ENCODE measurements at regions not wholly inside any gene's neighbourhood (a gene's known extent, or its start where the extent isn't known, plus 50 kb on each side); places are given as distances from the start of the nearest gene placed in this dataset.

- H3K36me3 ChIP-seq = no peaks in the 10 kb centered on the region
- no peaks in the 10 kb centered on the region for H3K27me3 ChIP-seq
- no peak overlapping the region for H3K4me3 ChIP-seq
- TF ChIP-seq, protein P1, sequence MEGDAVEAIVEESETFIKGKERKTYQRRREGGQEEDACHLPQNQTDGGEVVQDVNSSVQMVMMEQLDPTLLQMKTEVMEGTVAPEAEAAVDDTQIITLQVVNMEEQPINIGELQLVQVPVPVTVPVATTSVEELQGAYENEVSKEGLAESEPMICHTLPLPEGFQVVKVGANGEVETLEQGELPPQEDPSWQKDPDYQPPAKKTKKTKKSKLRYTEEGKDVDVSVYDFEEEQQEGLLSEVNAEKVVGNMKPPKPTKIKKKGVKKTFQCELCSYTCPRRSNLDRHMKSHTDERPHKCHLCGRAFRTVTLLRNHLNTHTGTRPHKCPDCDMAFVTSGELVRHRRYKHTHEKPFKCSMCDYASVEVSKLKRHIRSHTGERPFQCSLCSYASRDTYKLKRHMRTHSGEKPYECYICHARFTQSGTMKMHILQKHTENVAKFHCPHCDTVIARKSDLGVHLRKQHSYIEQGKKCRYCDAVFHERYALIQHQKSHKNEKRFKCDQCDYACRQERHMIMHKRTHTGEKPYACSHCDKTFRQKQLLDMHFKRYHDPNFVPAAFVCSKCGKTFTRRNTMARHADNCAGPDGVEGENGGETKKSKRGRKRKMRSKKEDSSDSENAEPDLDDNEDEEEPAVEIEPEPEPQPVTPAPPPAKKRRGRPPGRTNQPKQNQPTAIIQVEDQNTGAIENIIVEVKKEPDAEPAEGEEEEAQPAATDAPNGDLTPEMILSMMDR (IDR thresholded peaks at IDR 0.05; ENCODE audit: low read depth, low read length) = no peak
- H3K27ac ChIP-seq = no peak overlapping the region
- H3K4me1 ChIP-seq (ENCODE audit: low read depth) = no peaks in the 10 kb centered on the region
- DNase-seq (ENCODE audit: low read depth in 1 of 2, low spot score in 1 of 2) = no peak
- no peaks in the 10 kb centered on the region for H3K9me3 ChIP-seq (ENCODE audit: low read depth)
These were observed 506.0 kb upstream of the CDH6 start for GRCh38 chr5:30687461-30687860.

DNA sequence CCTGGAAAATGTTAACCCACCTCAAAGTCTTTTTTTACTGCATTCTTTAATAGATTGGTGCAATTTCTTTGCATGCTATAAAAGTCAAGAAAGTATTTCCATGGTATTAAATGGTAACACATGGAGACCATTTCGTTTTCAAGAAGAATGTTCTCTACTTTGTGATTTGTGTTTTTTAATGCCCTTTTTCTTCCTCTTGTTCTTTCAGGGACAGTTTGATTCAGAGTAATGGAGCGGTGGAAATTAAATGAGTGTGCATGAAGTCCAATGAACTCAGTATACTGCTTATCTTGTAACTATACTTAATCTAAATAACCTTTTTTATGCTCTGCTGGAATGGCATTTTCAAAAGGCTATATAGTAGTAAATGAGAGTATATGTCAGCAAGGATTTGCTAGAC is 507.0 kb upstream of the CDH6 start:
- no peak for DNase-seq (ENCODE audit: low read depth in 1 of 2, low spot score in 1 of 2)

DNA sequence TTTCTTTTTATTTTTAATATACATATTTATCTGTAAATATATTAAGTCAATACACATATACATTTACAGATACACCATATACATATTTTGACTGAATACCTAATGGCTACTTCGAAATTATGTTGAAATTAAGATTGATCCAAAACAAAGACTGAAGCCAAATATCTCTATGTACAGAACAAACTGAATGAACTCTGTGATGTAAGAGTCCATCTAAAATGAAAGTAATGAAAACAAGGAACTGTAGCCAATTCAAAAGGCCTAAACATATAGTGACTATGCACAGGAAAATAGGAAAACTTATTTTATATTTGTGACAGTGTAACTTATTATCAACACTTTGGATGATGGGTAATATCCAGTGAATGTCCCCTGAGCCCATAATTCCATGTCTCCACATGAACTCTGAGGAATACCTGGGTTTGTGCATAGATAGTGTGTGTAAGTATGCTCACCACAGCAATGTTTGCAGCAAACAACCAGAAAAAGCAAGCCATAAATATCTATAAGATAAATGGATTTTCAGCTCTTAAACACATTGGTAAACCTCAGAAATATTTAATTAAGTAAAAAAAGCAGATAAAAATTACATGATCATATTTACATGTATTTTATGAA is 517.2 kb upstream of the CDH6 start:
- DNase-seq (ENCODE audit: low read depth in 1 of 2, low spot score in 1 of 2) = no peak
- Histone ChIP-seq H3K36me3 (no peaks in the 10 kb centered on the region), H3K9me3 (ENCODE audit: low read depth) (no peaks in the 10 kb centered on the region), H3K4me3 (no peak overlapping the region), H3K27ac (no peak overlapping the region), H3K27me3 (no peaks in the 10 kb centered on the region), H3K4me1 (ENCODE audit: low read depth) (no peaks in the 10 kb centered on the region)
- TF ChIP-seq, protein P1 (IDR thresholded peaks at IDR 0.05; ENCODE audit: low read depth, low read length) = no peak

More for the DNA sequence above, 507.0 kb upstream of the CDH6 start:
- H3K9me3 ChIP-seq (ENCODE audit: low read depth) = no peaks in the 10 kb centered on the region
- TF ChIP-seq, protein P1 (IDR thresholded peaks at IDR 0.05; ENCODE audit: low read depth, low read length) = no peak
- H3K27me3 ChIP-seq = no peaks in the 10 kb centered on the region
- H3K4me1 ChIP-seq (ENCODE audit: low read depth) = no peaks in the 10 kb centered on the region
- H3K36me3 ChIP-seq = no peaks in the 10 kb centered on the region
- H3K4me3 ChIP-seq = no peak overlapping the region
- H3K27ac ChIP-seq = no peak overlapping the region

- TF ChIP-seq, protein P1 (IDR thresholded peaks at IDR 0.05; ENCODE audit: low read depth, low read length) = no peak
- no peak for DNase-seq (ENCODE audit: low read depth in 1 of 2, low spot score in 1 of 2)
- Histone ChIP-seq H3K27ac (no peak overlapping the region), H3K4me3 (no peak overlapping the region), H3K4me1 (ENCODE audit: low read depth) (no peaks in the 10 kb centered on the region), H3K27me3 (no peaks in the 10 kb centered on the region), H3K36me3 (no peaks in the 10 kb centered on the region), H3K9me3 (ENCODE audit: low read depth) (no peaks in the 10 kb centered on the region)
These were observed 526.2 kb upstream of the CDH6 start for GRCh38 chr5:30667293-30667692.

DNA sequence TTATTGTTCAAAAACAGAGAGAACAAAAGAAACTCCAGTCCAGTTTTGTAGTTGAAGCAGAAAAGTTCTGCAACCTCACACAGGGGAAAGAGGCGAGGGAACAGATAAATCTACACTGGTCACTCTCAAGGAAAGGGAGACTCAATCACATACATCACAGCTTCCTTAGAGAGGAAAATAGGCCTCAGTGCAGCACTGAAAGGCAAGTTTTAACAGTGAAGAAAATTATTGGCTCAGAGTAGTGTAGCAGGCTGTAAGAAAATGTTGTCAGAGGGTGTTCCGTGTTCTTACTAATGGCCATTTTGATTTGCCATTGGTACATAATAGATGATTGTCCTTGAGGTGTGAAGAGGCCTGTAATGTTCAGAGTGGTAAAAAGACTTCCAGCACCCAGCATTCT is 530.0 kb upstream of the CDH6 start:
- H3K9me3 ChIP-seq (ENCODE audit: low read depth) = no peaks in the 10 kb centered on the region
- TF ChIP-seq, protein P1 (IDR thresholded peaks at IDR 0.05; ENCODE audit: low read depth, low read length) = no peak
- H3K27ac ChIP-seq = no peak overlapping the region

More for the DNA sequence above, 530.0 kb upstream of the CDH6 start:
- DNase-seq (ENCODE audit: low read depth in 1 of 2, low spot score in 1 of 2) = no peak
- H3K36me3 ChIP-seq = no peaks in the 10 kb centered on the region
- H3K27me3 ChIP-seq = no peaks in the 10 kb centered on the region
- H3K4me1 ChIP-seq (ENCODE audit: low read depth) = no peaks in the 10 kb centered on the region
- no peak overlapping the region for H3K4me3 ChIP-seq

Measured in cardiac muscle cell (in vitro differentiated cells and primary cell).